NCI-H146 (cell line): ENCODE measurements at regions not wholly inside any gene's neighbourhood (a gene's known extent, or its start where the extent isn't known, plus 50 kb on each side); places are given as distances from the start of the nearest gene placed in this dataset.

ENCODE experiments used
- DNase-seq: peaks from one replicate; lab custom pipeline; 2025; lab: John Stamatoyannopoulos, UW

DNA sequence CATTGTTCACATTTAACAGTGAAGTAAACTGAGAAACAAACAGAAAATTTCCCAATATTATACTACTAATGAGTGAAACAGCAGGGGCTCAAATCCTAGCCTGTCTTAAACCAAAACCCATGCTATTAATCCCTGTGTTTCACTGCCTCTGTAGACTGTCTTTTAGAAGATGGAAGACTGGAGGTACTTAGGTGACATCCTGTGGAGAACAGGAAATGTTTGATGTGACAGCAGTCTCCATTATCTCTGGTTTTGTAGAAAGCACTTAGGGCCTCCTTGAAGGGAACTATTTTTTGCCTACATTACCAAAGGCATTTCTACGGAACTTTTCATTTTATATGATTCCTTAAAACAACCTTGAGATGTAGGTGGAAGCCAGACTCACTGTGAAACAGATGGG lies 288.1 kb upstream of the SORL1-AS1 start:
- no peak for DNase-seq

DNA sequence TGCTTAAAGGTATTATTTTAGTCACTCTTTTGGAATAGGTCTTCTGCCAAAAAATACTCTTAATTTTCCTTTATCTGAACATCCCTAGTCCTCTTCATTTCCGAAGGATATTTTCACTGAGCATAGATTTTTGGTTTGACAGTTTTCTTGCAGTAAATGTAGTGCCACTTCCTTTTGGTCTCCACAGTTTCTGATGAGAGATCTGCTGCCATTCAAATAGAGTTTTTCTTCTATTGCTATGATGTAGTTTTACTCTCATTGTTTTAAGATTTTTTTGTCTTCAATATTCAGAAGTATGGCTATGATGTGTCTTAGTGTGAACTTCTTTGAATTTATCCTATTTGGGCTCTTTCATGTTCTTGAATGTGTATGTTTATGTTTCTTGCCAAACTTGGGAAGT lies 281.1 kb upstream of the SORL1-AS1 start:
- DNase-seq = no peak

DNA sequence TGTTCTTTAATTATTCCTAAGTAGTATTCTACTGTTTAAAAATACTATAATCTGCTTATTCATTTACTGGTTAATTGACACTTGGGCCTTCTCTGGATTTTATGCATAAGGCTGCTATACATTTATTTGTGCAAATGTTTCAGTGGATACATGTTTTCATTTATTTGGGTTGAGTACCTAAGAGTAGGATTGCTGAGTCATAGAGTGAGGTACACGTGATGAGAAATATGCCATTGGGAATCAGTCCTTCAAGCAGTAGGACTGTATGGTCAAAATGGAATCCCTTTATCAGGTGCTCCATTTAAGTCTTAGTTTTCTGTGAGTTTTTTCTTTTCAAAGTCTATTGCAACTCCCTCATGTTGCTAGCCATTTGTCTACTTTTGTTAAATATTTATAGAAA lies 275.2 kb upstream of the SORL1-AS1 start:
- no peak for DNase-seq

DNA sequence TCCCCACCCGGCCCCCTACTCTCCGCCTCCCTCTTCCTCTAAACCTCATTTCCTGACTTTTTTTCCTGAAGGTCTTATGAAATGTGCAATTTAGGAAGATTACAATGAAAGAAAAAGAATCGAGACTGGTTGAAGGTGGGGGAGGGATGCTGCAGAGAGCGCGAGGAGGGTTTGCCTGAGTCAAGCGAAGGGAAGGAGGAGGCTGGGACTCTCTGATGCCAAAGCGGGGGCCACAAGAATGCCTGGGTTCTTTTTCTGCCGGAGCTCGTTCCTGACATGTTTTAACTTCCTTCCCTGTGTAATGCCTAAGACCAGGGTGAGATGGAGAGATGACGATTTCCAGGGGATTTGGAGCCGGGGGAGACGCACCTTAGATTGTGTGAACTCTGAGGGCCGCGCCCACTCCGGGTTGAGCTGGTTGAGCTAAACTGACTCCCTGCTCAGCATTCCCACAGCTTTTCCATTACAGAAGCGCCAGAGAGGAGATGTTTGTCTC lies 270.5 kb upstream of the SORL1-AS1 start:
- peak; percentile 51 for DNase-seq

DNA sequence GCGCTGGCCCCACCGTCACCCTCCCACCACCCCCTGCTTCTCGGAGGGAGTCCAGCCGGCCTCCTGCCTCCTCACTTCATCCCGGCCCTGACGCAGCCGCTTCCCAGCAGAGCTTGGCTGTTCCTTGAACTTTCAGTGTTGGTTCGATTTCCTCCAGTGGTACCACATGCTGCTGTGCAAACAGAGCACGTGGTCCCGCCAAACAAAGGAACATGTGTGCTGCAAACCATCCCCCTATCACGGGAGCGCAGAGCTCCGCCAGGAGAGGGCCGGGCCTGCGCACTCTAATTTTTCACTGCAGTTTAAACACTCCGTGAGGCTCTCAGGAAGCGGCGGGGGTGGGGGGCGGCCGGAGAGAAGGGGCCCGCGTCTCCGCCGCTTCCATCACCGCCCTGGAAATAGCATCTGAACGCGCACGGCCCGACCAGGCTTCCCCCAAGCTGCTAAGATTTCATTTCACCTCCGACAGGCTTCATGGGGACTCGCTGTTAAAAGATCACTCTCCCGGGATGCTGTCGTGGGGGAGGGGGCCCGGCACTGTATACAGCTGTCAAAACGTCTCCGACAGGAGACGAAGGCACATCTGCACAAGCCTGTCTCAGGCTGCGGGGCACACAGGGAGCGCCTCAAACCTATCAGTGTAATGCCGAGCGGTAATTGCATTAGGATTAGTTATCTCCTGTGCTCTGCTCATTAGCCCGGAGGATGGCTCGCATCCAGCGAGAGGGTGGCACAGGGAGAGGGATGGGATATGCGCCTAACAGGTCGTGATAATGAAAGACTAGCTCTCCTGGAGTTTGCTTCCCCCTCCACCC lies 269.9 kb upstream of the SORL1-AS1 start:
- DNase-seq = peak; percentile 95

DNA sequence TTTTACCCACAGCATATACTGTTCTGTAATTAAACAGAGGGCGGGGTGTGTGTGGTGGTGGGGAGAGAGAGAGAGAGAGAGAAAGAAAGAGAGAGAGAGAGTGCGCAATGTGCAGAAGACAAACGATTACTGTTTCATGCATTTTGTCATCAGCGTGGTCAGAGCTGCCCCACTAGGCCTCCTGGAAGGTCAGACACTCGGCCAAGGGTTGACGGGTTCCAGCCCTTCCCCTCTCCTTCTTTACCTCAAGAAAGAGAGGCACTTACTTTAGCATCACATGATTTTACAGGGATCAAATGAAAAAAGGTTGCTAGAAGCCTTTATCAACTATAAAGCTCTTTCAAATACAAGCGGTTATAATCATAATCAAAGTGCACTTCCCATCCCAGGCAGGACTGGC lies 269.2 kb upstream of the SORL1-AS1 start:
- DNase-seq = peak; percentile 28

DNA sequence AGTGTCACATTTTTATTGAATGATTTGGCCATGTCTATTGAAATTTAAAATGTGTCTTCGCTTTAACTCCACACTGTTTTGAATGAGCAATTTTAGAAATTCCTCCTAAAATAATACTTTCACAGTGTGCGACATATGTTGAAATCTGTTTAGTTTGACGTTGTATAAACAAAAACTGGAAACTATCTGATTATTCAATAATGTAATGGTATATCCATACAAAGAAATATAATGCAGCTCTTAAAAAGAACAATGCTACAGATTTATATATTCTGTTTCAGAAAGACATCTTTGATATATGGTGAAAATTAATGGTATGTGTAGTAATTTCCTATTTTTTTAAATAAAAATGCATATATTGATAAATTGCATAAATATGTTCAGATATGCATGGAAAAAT lies 268.7 kb upstream of the SORL1-AS1 start:
- no peak for DNase-seq

DNA sequence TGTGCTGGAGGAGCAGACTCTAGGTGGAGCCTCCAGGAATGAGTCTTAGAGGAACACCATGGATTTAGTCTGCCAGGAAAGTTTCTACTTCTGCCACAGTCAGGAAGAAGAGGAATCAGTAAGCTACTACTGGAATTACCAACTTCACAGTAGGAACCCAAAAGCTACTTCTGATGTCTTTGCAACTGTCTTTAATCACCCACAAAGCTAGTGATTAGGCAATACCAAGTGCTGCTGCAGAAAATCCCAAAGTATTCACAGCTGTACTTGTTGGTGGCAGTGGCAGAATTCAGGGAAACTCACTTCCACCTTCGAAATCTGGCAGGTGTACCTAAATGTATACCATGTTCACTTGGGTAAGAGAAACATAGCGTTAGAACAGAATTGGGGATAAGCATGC lies 264.5 kb upstream of the SORL1-AS1 start:
- no peak for DNase-seq

DNA sequence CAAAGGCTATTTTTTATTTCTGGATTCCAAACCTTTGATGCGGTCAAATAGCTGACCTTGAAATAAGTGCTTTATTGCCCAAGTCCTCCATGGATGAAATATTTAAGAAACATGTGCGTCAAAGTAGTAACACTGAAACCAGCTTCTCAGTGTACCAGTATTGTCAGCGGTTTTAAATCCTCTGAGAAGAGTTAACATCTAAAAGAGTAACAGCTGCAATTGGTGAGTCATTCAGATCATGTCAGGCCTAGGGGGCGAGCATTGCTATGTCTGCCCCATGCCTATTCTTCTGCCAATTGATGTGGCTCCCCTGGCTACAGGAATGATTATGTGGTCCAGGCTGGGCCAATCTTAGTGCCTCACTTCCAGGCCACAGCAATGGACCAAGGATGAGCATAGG lies 263.3 kb upstream of the SORL1-AS1 start:
- DNase-seq = no peak

DNA sequence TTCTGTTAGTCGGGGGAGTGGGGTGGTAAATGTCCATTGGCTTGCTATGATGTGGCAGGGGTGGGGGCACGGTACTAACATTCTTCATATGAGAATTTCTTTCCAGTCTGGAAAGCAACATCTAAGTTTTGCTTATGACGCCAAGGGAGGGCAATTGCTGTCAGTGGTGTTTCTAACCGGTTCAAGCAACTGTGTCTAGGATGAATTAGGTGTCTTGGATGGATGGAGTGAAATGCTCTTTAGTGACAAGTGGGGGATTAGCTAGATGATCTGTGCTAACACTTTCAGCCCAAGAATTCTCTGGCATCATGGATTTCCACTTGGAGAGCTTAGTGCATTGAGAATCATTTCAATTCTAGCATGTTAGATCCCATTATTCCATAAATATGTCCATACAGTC lies 262.6 kb upstream of the SORL1-AS1 start:
- DNase-seq = no peak

DNA sequence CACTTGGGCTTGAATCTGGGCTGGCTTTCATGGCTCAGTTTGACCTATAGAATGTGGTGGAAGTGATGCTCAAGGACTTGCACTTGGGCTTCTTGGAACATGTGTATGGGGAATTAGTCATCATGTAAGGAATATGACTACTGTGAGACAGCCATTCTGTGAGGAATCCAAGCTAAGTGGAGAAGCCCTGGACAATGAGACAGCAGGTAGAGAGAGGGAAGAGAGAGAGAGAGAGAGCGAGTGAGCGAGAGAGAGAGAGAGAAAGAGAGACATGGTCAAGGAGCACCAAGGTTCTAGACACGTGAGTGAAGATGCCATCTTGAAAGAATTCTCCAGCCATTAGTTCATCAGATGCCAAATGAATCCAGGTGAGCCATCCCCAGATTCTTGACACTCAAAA lies 261.6 kb upstream of the SORL1-AS1 start:
- no peak for DNase-seq

DNA sequence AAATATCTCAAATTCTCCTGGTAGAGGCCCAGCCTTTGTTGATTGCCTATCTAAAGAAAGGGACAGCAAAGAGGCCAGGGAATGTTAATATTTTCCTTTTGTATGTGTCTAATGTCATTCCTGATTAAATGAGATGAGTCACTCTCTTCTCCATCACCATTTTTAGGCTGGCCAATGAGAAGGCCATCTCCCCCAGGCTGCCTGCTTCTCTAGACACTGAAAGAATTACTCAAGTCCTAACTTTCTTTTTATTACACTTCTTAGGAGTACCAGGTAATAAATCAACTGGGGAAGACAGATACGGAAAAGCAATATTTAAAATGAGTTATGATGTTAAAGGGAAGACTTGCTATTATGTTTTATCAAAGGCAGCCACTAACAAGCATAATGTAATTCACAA lies 259.2 kb upstream of the SORL1-AS1 start:
- DNase-seq = no peak

DNA sequence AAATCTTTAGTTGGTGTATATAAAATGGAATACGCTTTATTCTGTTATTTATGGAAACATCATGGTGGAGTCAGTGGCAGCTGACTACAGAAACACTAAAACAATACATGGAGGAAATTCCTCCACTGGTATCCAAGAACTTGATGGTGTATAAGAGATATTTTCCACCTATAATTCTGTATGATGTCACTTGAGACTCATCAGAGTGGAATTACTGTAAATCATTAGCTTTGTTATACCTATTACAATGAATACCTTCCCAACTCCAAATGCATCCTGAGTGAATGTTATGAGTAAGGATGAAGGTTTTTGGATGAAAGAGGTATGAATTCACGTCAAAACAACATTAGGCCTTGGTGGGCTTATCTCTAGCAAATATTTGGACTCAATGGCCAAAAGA lies 258.5 kb upstream of the SORL1-AS1 start:
- no peak for DNase-seq

DNA sequence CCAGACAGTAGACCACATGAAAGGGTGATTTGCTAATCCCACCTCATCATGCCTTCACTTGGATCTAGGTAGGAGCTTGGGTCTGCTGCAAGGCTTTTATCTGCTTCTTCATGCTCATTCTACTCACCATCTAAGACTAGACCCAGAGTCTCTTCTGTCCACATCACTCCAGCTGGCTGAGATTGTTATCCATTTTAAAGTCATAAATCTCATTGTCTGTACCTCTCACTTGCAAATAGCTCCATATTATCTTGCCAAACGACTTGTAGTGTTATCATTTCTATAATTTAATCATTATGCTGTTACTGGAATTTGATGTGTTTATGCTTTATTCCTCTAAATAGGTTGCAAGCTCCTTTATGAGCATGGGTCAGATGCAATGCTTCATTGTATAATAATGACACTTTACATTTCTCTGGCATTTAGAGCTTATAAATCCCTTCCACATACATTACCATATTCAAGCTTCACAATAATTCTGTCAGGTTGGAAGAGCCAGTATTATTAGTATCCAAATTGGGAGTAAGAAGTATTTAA lies 254.2 kb upstream of the SORL1-AS1 start:
- no peak for DNase-seq

DNA sequence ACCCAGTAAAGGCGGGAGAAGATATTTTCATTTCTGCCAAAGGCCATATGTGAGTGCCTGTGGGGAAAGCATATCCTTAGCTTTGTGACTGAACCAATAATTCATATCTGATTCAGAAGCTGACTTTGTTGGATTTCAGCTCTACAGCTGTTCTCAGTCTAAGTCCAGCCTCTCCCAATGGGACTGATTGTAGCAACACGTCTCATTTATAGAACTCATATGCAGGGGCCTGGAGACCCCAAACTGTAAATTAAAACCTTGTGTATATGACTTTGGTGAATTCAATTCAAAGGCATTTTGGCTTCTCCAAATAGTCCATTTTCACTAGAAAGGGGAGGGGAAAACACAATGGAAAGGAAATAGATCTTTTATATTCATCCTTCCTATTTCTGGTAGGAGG lies 250.4 kb upstream of the SORL1-AS1 start:
- DNase-seq = no peak

DNA sequence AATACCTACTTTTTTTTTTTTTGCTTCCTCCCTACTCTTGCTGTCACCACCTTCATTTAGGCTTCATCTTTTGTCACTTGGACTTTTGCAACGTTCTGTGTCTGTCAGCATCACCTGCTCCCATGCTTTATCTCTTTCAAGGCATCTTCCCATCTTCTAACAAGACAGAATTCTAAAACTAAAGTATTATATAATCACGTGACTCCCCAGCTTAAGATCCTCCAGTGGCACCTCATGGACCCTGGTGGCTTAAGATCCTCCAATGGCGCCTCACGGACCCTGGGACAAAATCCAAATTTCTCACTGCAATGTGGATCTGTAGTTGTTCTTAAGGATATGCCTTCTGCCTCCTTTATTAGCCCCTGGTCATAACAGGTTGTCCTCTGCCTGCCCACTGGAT lies 248.2 kb upstream of the SORL1-AS1 start:
- no peak for DNase-seq

DNA sequence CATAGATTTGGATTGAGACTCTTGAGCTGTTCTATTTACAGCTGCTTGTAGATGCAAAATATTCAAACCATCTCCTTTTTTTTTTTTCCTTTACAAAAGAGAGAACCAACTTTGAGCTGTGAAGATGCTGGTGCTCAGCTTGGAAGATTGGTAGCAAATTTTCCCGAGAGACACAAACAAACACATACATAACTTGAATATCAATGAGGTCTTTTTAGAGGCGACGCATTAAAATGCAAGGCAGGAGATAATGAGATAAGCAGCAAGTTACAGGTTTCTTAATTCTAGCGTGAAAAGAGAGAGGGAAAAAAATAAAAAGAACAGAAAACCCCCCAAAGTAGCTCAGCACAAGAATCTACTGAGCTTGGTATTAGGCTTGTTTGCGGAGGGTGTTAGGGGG lies 247.0 kb upstream of the SORL1-AS1 start:
- no peak for DNase-seq

DNA sequence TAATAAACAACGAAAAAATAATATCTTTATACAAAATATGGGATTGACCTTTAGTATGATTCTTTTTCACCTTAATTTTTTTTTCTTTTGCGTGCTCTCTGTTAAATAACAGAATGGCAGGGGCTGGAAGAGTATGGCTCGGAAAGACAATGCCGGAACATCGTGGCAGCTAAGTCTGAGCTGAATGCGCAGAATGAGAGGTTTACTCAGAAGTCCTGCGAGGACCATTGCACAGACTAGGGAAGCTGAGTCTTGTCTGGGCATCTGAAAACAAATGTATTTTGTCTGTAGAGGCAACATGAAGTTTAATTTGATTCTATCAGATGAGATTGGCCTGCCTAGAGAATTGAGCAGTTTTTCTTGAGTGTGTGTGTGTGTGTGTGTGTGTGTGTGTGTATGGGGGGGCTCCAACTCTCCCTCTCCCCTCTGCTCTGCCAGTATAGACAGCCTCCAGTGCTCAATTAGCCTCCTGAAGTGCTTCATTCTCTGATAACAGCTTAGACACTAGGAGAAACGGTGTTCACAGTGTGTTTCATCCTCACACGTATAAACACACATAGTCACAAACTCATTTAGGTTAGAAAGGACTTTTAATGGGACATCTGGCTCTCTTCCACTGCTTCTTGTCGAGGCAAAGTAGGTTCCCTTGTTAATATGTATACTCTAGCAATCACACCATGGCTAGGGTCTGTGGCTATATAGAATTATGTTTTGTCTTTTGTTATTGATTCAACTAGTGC lies 244.3 kb upstream of the SORL1-AS1 start:
- DNase-seq = no peak

DNA sequence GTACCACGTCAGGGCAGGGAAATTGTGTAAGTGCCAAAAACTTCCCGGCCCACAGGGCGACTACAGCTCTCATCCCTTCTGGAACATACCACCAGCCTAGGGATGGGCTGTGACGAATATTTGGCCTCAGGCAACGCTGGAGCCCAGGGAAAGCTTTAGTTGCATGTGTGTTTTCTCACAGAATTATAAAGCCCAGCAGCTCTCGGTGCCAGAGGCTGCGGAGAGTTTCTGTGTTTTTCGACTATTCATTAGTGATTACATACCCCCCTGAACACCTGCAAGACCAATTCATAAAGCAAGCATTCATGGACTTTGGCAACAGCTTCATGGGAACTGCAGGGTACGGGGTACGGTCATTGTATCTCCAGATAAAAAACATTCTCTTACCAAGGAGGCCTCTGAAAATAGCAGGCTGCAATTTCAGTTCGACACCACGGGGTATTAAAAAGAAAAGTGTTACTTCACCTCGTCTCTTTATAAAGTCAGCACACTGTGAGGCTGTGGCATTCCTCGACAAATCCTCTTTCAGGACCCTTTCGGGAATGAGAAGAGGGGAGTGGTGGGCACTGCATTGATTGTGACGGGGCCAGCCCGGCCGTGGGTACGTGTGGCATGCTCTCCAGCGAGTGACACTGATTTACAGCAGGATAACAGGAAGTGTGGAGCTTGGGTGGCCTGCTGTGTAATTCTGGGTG lies 243.6 kb upstream of the SORL1-AS1 start:
- peak; percentile 33 for DNase-seq

DNA sequence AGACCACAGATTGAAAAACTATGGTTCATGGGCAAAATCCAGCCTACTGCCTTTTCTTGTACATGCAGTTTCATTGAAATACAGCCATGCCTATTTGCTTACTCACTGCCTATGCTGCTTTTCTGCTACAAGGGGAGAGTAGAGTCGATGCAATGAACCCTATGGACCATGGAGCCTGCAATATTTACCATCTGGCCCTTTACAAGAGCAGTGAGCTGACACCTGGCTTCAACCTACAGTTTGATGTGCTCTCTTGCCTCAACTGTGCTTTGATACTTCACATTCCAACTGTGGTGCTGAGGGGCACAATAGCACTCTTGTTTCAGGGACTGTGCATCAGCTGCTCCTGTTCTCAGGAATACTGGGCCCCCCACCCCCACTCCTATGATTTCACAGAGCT lies 239.5 kb upstream of the SORL1-AS1 start:
- DNase-seq = no peak

DNA sequence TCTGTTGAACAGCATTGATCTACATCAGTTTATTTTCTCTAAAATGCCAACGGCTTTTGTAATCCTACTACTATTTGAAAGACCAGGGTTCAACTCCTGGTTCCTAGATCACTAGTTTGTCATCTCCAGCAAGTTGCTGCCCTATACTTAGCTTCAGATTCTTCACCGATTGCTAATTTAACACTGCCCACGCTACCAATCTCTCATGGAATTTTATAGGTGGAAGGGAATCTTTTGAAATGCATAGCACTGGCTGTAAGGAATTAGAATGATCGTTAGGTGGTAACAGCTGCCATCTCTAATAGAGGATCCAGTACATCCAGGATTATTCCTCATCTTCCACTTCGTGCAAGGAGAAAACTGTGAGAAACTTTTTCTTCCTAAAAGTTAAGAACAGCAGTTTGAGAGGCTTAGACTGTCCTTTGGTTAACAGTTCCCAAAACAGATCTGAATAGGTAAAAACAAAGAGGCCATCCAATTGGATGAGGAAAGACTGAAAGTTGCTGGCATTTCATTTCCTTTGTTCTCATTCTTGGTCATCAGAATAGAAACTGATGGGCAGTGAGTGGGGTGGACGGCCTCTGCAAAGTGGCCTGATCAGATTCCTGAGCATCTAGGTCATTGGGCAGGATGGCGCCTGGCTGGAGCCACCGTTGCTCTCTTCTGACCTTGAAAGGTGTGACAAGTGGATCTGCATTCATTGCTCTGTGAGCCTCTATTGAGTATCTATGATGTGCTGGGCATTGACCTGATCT lies 236.3 kb upstream of the SORL1-AS1 start:
- no peak for DNase-seq

DNA sequence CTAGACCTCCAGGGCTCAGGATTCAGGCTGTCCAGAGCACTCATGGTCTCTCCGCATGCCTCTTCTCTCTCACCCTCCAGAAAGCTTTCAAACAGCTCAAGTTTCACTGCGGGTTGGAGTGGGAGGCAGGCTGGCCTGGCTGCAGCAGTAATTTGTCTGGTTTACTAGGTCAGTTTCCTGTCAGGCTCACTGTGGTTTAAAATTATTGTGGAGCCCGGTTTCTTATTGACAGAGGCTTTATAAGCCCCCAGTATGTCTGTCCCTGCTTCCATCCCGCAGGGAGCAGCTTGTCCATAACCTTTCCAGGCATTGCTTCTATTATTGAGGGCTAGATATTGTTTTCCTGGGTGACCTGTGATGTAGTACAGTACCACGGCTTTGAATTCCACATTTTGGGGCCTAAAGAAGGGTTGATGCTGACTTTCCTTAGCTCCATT lies 235.3 kb upstream of the SORL1-AS1 start:
- peak; percentile 11 for DNase-seq
